ENCODE measurements at regions not wholly inside any gene's neighbourhood (a gene's known extent, or its start where the extent isn't known, plus 50 kb on each side); places are given as distances from the start of the nearest gene placed in this dataset.

- TF ChIP-seq CEBPB (IDR thresholded peaks at IDR 0.05) = no peak
- no peak for TF ChIP-seq EP300 (IDR thresholded peaks at IDR 0.05; ENCODE audit: borderline replicate concordance)
- no peak for TF ChIP-seq RAD21 (IDR thresholded peaks at IDR 0.05; ENCODE audit: low read depth)
- TF ChIP-seq USF1 (IDR thresholded peaks at IDR 0.05) = no peak
- no peak for TF ChIP-seq YY1 (IDR thresholded peaks at IDR 0.05; ENCODE audit: low read depth)
- no peak for TF ChIP-seq MAX (IDR thresholded peaks at IDR 0.05)
These were observed 59.6 kb downstream of the CAMK2N1 start for GRCh38 chr1:20426371-20426770.

- TF ChIP-seq CEBPB (IDR thresholded peaks at IDR 0.05) = no peak
These were observed 60.4 kb downstream of the CAMK2N1 start for GRCh38 chr1:20425622-20426021.

DNA sequence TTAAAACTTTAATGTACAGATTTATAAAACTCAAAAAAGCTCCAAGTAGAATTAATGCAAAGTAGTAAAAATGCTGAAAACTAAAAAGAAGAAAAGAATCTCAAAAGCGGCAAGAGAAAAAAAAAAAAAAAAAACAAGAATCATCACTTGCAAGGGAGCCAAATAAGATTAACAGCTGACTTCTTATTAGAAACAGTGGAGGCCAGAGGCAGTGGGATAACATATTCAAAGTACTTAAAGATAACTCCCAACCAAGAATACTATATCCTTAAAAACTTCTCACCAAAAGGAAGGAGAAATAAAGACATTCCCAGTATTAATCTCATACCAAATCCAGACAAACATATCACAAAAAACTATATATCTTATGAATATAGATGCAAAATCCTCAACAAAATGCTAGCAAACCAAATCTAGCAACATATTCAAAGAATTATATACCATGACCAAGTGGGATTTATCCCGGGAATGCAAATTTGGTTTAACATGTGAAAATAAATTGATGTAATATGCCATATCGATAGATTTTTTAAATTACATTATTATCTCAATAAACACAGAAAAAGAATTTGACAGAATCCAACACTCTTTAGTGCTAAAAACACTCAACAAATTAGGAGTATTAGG, 62.7 kb downstream of the CAMK2N1 start:
- no peak for TF ChIP-seq YY1 (IDR thresholded peaks at IDR 0.05; ENCODE audit: low read depth)
- no peak for TF ChIP-seq FOXM1 (IDR thresholded peaks at IDR 0.05; ENCODE audit: borderline replicate concordance, low read depth)
- no peak for TF ChIP-seq NFIC (IDR thresholded peaks at IDR 0.05)
- no peak for TF ChIP-seq CREB1 (IDR thresholded peaks at IDR 0.05; ENCODE audit: low read depth)
- no peak for TF ChIP-seq TEAD4 (IDR thresholded peaks at IDR 0.05)
- TF ChIP-seq TAF1 (IDR thresholded peaks at IDR 0.05; ENCODE audit: low read depth) = no peak
- TF ChIP-seq, protein P1, sequence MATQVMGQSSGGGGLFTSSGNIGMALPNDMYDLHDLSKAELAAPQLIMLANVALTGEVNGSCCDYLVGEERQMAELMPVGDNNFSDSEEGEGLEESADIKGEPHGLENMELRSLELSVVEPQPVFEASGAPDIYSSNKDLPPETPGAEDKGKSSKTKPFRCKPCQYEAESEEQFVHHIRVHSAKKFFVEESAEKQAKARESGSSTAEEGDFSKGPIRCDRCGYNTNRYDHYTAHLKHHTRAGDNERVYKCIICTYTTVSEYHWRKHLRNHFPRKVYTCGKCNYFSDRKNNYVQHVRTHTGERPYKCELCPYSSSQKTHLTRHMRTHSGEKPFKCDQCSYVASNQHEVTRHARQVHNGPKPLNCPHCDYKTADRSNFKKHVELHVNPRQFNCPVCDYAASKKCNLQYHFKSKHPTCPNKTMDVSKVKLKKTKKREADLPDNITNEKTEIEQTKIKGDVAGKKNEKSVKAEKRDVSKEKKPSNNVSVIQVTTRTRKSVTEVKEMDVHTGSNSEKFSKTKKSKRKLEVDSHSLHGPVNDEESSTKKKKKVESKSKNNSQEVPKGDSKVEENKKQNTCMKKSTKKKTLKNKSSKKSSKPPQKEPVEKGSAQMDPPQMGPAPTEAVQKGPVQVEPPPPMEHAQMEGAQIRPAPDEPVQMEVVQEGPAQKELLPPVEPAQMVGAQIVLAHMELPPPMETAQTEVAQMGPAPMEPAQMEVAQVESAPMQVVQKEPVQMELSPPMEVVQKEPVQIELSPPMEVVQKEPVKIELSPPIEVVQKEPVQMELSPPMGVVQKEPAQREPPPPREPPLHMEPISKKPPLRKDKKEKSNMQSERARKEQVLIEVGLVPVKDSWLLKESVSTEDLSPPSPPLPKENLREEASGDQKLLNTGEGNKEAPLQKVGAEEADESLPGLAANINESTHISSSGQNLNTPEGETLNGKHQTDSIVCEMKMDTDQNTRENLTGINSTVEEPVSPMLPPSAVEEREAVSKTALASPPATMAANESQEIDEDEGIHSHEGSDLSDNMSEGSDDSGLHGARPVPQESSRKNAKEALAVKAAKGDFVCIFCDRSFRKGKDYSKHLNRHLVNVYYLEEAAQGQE (IDR thresholded peaks at IDR 0.05; ENCODE audit: low read depth) = no peak
- TF ChIP-seq TCF12 (IDR thresholded peaks at IDR 0.05; ENCODE audit: low read depth) = no peak

- no peak for TF ChIP-seq EGR1 (IDR thresholded peaks at IDR 0.05)
- no peak for TF ChIP-seq MAX (IDR thresholded peaks at IDR 0.05)
- TF ChIP-seq, protein P1 (IDR thresholded peaks at IDR 0.05; ENCODE audit: low read depth) = no peak
- TF ChIP-seq RAD21 (IDR thresholded peaks at IDR 0.05; ENCODE audit: low read depth) = no peak
- no peak for TF ChIP-seq NFIC (IDR thresholded peaks at IDR 0.05)
- no peak for TF ChIP-seq EP300 (IDR thresholded peaks at IDR 0.05; ENCODE audit: borderline replicate concordance)
- no peak for TF ChIP-seq CEBPB (IDR thresholded peaks at IDR 0.05)
- no peak for TF ChIP-seq CREB1 (IDR thresholded peaks at IDR 0.05; ENCODE audit: low read depth)
These were observed 64.6 kb downstream of the CAMK2N1 start for GRCh38 chr1:20421441-20421840.

GRCh38 chr1:20417581-20417980, 68.4 kb downstream of the CAMK2N1 start:
- TF ChIP-seq, protein P1 (IDR thresholded peaks at IDR 0.05; ENCODE audit: low read depth) = no peak
- TF ChIP-seq TEAD4 (IDR thresholded peaks at IDR 0.05) (no peak), FOXM1 (IDR thresholded peaks at IDR 0.05; ENCODE audit: borderline replicate concordance, low read depth) (no peak), ZBTB7A (IDR thresholded peaks at IDR 0.05; ENCODE audit: low read depth) (no peak), TAF1 (IDR thresholded peaks at IDR 0.05; ENCODE audit: low read depth) (no peak), MAX (IDR thresholded peaks at IDR 0.05) (no peak), CEBPB (IDR thresholded peaks at IDR 0.05) (no peak), CREB1 (IDR thresholded peaks at IDR 0.05; ENCODE audit: low read depth) (no peak), YY1 (IDR thresholded peaks at IDR 0.05; ENCODE audit: low read depth) (no peak), EGR1 (IDR thresholded peaks at IDR 0.05) (no peak), RAD21 (IDR thresholded peaks at IDR 0.05; ENCODE audit: low read depth) (no peak), EP300 (IDR thresholded peaks at IDR 0.05; ENCODE audit: borderline replicate concordance) (no peak)

Data from Ishikawa (cell line).